Left lung (tissue), 4 donors: ENCODE measurements at regions not wholly inside any gene's neighbourhood (a gene's known extent, or its start where the extent isn't known, plus 50 kb on each side); places are given as distances from the start of the nearest gene placed in this dataset.

ENCODE experiments used
- ATAC-seq: fragments of 200-7000 bp; cut with Tn5 transposase; one replicate; pipeline ENCODE4 v1.9.1; 2020; ENCODE audit warnings: moderate library complexity
- DNase-seq, 4 donors: peaks; one replicate each; pipeline ENCODE4 v3.0.0-alpha.2; 2013 to 2020
- H3K27ac ChIP-seq, 2 donors: fragments of 200-600 bp; sonication (generic) in 1 of 2; one replicate each; pipeline versions ENCODE4 v1.5.0 to v1.8.0; 2020 to 2021
- H3K27me3 ChIP-seq, 2 donors: fragments of 200-600 bp; sonication (generic) in 1 of 2; one replicate each; pipeline versions ENCODE4 v1.5.0 to v1.8.0; 2020 to 2021
- H3K36me3 ChIP-seq, 2 donors: fragments of 200-600 bp; sonication (generic) in 1 of 2; one replicate each; pipeline versions ENCODE4 v1.5.0 to v1.8.0; 2020 to 2021
- H3K4me1 ChIP-seq, 2 donors: fragments of 200-600 bp; one replicate each; pipeline ENCODE4 v1.8.0; 2021
- H3K4me3 ChIP-seq, 2 donors: fragments of 200-600 bp; sonication (generic) in 1 of 2; one replicate each; pipeline versions ENCODE4 v1.5.0 to v1.8.0; 2020 to 2021; ENCODE audit warnings: mild to moderate bottlenecking in 1 of 2
- H3K9me3 ChIP-seq, 2 donors: fragments of 200-600 bp; sonication (generic) in 1 of 2; one replicate each; pipeline versions ENCODE4 v1.5.0 to v1.8.0; 2020 to 2021
- CTCF ChIP-seq, 2 donors: fragments of 200-600 bp; sonication (generic) in 1 of 2; IDR thresholded peaks; one replicate each; pipeline versions ENCODE4 v1.5.0 to v1.8.0; 2021; ENCODE audit warnings: antibody characterized with exemption in 2 of 2
- intact Hi-C, 2 donors: fragments of 100-400 bp; cut with DNase I; formaldehyde crosslinking; loops; one replicate each; pipeline versions ENCODE4 v1.11.2 to v1.14.2; 2022
- donor health status: DM: no; HTN: yes; CAD: no.
- donor health status: DM: no; HTN: no; CAD: no.

- no peaks in the 10 kb centered on the region for H3K9me3 ChIP-seq
- no peak for TF ChIP-seq CTCF (IDR thresholded peaks at IDR 0.05)
- peaks cover 0 to 15% of the 10 kb centered on the region in 2 donors for H3K4me1 ChIP-seq
- DNase-seq (no peak), ATAC-seq (no peak)
- no peaks in the 10 kb centered on the region for H3K36me3 ChIP-seq
- no peak overlapping the region for H3K4me3 ChIP-seq
- intact Hi-C loops: no loop called here
- H3K27me3 ChIP-seq: no peaks in the 10 kb centered on the region
- H3K27ac ChIP-seq: no peak overlapping the region
Measured at GRCh38 chr9:108617676-108618075, 238.1 kb downstream of the ACTL7B start.

GRCh38 chr9:108615152-108615551 lies 240.6 kb downstream of the ACTL7B start:
- H3K27ac ChIP-seq: no peak overlapping the region
- no peaks in the 10 kb centered on the region for H3K27me3 ChIP-seq
- TF ChIP-seq CTCF (IDR thresholded peaks at IDR 0.05): no peak
- H3K4me3 ChIP-seq: no peak overlapping the region
- ATAC-seq (no peak), DNase-seq (no peak)
- H3K36me3 ChIP-seq: no peaks in the 10 kb centered on the region
- intact Hi-C loops: no loop called here
- H3K9me3 ChIP-seq: no peaks in the 10 kb centered on the region
- H3K4me1 ChIP-seq: no peaks in the 10 kb centered on the region

GRCh38 chr9:108612513-108612912 lies 243.3 kb downstream of the ACTL7B start:
- no peak overlapping the region for H3K4me3 ChIP-seq
- TF ChIP-seq CTCF (IDR thresholded peaks at IDR 0.05): no peak
- DNase-seq (no peak), ATAC-seq (no peak)
- intact Hi-C loops: no loop called here
- no peaks in the 10 kb centered on the region for H3K27me3 ChIP-seq
- no peaks in the 10 kb centered on the region for H3K4me1 ChIP-seq
- H3K9me3 ChIP-seq: no peaks in the 10 kb centered on the region
- H3K36me3 ChIP-seq: no peaks in the 10 kb centered on the region
- H3K27ac ChIP-seq: no peak overlapping the region

- intact Hi-C loops: no loop called here
- H3K4me1 ChIP-seq: no peaks in the 10 kb centered on the region
- no peak for TF ChIP-seq CTCF (IDR thresholded peaks at IDR 0.05)
- ATAC-seq (no peak), DNase-seq (no peak)
- H3K9me3 ChIP-seq: no peaks in the 10 kb centered on the region
- H3K27ac ChIP-seq: no peak overlapping the region
- H3K36me3 ChIP-seq: no peaks in the 10 kb centered on the region
- no peak overlapping the region for H3K4me3 ChIP-seq
- H3K27me3 ChIP-seq: no peaks in the 10 kb centered on the region
Measured at GRCh38 chr9:108609897-108610253, 245.9 kb downstream of the ACTL7B start.

- intact Hi-C loops: no loop called here
- no peak for ATAC-seq
- Histone ChIP-seq H3K27me3 (no peaks in the 10 kb centered on the region), H3K4me1 (no peaks in the 10 kb centered on the region), H3K4me3 (no peak overlapping the region), H3K36me3 (no peaks in the 10 kb centered on the region), H3K27ac (no peak overlapping the region), H3K9me3 (no peaks in the 10 kb centered on the region)
- DNase-seq: no peak
- no peak for TF ChIP-seq CTCF (IDR thresholded peaks at IDR 0.05)
Measured at GRCh38 chr9:108609227-108609896, 246.4 kb downstream of the ACTL7B start.
